ENCODE measurements at regions not wholly inside any gene's neighbourhood (a gene's known extent, or its start where the extent isn't known, plus 50 kb on each side); places are given as distances from the start of the nearest gene placed in this dataset.

DNA sequence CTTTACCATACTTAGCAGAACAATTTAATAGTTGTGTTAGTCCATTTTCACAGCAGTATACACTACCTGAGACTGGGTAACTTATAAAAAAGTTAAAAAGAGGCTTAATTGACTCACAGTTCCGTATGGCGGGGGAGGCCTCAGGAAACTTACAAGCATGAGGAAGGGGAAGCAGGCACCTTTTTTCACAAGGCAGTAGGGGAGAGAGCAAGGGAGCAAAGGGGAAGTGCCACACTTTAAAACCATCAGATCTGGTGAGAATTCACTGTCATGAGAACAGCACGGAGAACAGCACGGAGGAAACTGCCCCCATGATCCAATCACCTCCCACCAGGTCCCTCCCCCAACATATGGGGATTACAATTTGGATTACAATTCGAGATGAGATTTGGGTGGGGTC is 269.9 kb downstream of the MTRR start:
- Mint-ChIP-seq H3K27me3 (no peaks in the 10 kb centered on the region), H3K9me3 (no peaks in the 10 kb centered on the region), H3K4me3 (no peak overlapping the region), H3K36me3 (ENCODE audit: low read depth) (no peaks in the 10 kb centered on the region), H3K4me1 (no peaks in the 10 kb centered on the region), H3K27ac (no peak overlapping the region)
- no peak for ATAC-seq (replicated peaks)

- ATAC-seq (replicated peaks) = no peak
- Mint-ChIP-seq H3K4me3 (no peak overlapping the region), H3K9me3 (no peaks in the 10 kb centered on the region), H3K4me1 (no peaks in the 10 kb centered on the region), H3K36me3 (ENCODE audit: low read depth) (no peaks in the 10 kb centered on the region), H3K27ac (no peak overlapping the region), H3K27me3 (no peaks in the 10 kb centered on the region)
Observed at GRCh38 chr5:8150791-8151190, 281.8 kb downstream of the MTRR start.

GRCh38 chr5:8156706-8157105 is 287.8 kb downstream of the MTRR start:
- no peaks in the 10 kb centered on the region for H3K27me3 Mint-ChIP-seq
- no peak overlapping the region for H3K4me3 Mint-ChIP-seq
- H3K27ac Mint-ChIP-seq = no peak overlapping the region
- ATAC-seq (replicated peaks) = no peak
- no peaks in the 10 kb centered on the region for H3K9me3 Mint-ChIP-seq
- H3K36me3 Mint-ChIP-seq (ENCODE audit: low read depth) = no peaks in the 10 kb centered on the region
- no peaks in the 10 kb centered on the region for H3K4me1 Mint-ChIP-seq

- Mint-ChIP-seq H3K36me3 (ENCODE audit: low read depth) (no peaks in the 10 kb centered on the region), H3K4me3 (no peak overlapping the region), H3K4me1 (no peaks in the 10 kb centered on the region), H3K27ac (no peak overlapping the region), H3K27me3 (no peaks in the 10 kb centered on the region), H3K9me3 (no peaks in the 10 kb centered on the region)
- no peak for ATAC-seq (replicated peaks)
Observed at GRCh38 chr5:8157320-8157822, 288.4 kb downstream of the MTRR start.

DNA sequence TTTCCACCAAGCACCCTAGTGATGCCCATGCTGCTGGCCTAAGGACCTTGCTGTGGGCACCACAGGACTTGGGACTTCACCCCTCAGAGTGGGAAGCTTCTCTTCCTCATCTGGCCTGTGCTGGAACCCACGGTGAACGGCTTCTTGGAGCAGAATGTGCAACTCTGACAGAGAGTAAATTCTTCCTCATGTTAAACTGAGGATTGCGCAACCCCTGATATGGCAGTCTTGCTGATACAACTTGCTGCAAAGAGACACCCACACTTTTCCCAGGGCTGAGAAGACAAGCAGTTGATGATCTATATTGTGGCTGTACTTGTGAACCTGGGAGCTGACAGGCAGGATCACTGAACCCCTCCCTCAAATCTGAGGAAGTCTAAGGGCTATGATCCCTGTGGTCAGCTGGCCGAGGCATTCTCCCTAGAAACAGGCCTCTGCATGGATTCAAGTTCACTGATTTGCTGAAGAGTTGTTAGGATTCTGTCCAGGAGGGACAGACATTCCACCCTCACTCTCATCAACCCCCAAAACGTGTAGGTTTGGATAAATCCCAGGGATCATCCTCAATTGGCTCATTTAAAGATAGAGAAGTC is 307.2 kb downstream of the MTRR start:
- Mint-ChIP-seq H3K27ac (no peak overlapping the region), H3K4me3 (no peak overlapping the region), H3K9me3 (no peaks in the 10 kb centered on the region), H3K36me3 (ENCODE audit: low read depth) (no peaks in the 10 kb centered on the region), H3K27me3 (no peaks in the 10 kb centered on the region), H3K4me1 (no peaks in the 10 kb centered on the region)
- no peak for ATAC-seq (replicated peaks)

DNA sequence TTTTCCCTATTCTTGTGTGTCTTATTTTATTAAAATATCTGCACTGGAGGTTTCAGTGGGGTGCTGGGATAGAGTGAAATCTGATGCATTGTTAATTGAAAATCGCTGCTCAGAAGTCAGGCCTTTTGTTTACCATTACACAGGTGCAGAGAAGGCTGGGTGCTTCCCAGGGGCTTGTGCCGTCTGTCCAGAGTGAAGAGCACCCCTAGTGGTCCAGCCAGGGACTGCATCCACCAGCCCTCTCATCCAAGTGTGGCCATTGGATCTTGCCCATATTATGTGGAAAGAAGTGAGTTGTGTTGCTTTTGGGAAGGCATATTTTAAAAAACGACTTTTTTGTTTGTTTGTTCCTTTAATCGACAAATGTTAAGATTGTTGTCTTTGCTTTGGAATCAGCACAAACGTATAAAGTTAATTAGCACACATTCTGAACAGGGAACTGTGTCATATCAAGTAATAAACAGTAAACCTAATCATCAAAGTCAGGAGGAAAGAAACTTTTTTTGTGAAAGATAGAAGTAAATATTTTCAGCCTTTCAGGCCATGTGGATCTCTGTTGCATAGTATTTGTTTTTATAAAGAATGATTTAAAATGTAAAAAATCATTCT is 315.6 kb downstream of the MTRR start:
- Mint-ChIP-seq H3K27me3 (peaks cover 6% of the 10 kb centered on the region), H3K4me3 (no peak overlapping the region), H3K4me1 (no peaks in the 10 kb centered on the region), H3K9me3 (no peaks in the 10 kb centered on the region), H3K27ac (no peak overlapping the region), H3K36me3 (ENCODE audit: low read depth) (no peaks in the 10 kb centered on the region)
- no peak for ATAC-seq (replicated peaks)

DNA sequence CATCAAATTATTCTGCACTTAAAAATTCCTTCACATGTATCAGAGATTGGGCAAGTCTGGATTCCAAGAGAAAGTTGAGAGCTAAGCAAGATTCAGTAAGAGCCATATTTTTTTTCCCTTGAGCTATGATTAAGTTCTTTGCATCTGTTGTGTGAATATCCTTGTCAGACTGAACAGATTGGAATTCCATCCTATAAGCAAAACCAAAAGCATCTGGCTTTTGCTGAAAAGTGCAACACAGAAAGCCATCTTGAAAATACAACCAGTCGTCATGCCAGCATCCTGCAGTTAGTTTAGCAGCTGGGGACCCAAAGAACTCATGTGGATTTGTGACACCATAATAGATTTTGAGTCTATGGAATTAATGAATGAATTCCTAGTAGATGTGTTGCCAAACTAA is 316.9 kb downstream of the MTRR start:
- no peaks in the 10 kb centered on the region for H3K4me1 Mint-ChIP-seq
- H3K27ac Mint-ChIP-seq = no peak overlapping the region
- no peaks in the 10 kb centered on the region for H3K9me3 Mint-ChIP-seq
- peaks cover 6% of the 10 kb centered on the region for H3K27me3 Mint-ChIP-seq
- ATAC-seq (replicated peaks) = no peak
- H3K36me3 Mint-ChIP-seq (ENCODE audit: low read depth) = no peaks in the 10 kb centered on the region
- no peak overlapping the region for H3K4me3 Mint-ChIP-seq

GRCh38 chr5:8188874-8189565 is 320.1 kb downstream of the MTRR start:
- Mint-ChIP-seq H3K4me3 (no peak overlapping the region), H3K27ac (no peak overlapping the region), H3K9me3 (no peaks in the 10 kb centered on the region), H3K27me3 (peaks cover 6% of the 10 kb centered on the region), H3K4me1 (no peaks in the 10 kb centered on the region), H3K36me3 (ENCODE audit: low read depth) (no peaks in the 10 kb centered on the region)
- no peak for ATAC-seq (replicated peaks)

DNA sequence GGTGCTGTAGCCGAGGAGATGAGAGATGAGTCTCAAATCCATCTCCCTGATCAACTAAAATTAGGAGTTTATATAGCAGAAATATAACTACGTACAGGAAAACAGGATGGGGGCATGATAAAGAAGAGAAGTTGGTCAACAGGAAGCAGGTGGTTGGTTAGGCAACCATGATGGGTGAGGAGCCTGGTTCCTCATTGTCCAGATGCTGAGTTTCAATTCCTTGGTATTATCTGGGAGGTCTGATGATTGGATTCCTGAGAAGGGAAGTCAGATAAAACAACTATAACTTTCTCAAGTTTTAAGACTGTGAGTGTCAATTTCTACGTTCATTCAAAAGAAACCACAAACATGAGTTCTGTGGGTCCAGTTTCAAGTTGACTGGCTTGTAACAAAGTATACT is 323.9 kb downstream of the MTRR start:
- H3K4me1 Mint-ChIP-seq = no peaks in the 10 kb centered on the region
- no peaks in the 10 kb centered on the region for H3K9me3 Mint-ChIP-seq
- no peak for ATAC-seq (replicated peaks)
- no peaks in the 10 kb centered on the region for H3K27me3 Mint-ChIP-seq
- H3K27ac Mint-ChIP-seq = no peak overlapping the region
- H3K36me3 Mint-ChIP-seq (ENCODE audit: low read depth) = no peaks in the 10 kb centered on the region
- H3K4me3 Mint-ChIP-seq = no peak overlapping the region

DNA sequence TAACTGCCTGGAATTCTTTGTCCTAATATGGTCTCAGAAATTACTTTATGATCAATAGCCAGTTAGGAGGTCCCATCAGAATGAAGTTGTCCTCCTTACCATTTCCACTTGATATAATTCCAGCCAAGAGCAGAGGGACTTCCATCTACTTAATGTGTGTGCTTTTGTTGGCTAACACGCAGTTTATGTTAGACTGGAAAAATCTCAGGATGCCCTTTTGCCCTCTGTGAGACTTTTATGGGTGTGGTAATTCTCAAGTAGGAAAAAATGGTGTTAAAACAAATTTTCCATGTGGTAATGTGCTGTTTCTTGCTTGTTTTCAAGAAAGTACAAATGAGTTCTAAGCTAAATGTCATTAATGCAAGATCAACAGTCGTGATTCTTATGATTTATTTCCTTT is 327.1 kb downstream of the MTRR start:
- Mint-ChIP-seq H3K27ac (no peak overlapping the region), H3K4me3 (no peak overlapping the region), H3K9me3 (no peaks in the 10 kb centered on the region), H3K36me3 (ENCODE audit: low read depth) (no peaks in the 10 kb centered on the region), H3K4me1 (no peaks in the 10 kb centered on the region), H3K27me3 (no peaks in the 10 kb centered on the region)
- no peak for ATAC-seq (replicated peaks)

DNA sequence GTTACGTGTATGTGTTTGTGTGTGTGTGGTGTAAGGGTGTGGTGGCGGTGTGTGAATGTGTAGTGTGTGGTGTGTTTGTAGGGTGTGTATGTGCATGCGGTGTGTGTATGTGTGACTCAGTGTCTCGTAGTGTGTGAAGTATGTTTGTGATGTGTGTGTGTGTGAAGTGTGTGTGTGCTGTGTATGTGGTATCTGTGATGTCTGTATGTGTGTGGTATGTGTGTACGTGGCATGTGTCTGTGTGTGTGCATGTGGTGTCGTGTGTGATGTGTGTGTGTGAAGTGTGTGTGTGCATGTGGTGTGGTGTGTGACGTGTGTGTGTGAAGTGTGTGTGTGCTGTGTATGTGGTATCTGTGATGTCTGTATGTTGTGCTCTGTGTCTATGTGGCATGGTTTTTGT is 339.4 kb downstream of the MTRR start:
- H3K27me3 Mint-ChIP-seq = no peaks in the 10 kb centered on the region
- no peak overlapping the region for H3K27ac Mint-ChIP-seq
- no peak overlapping the region for H3K4me3 Mint-ChIP-seq
- H3K4me1 Mint-ChIP-seq = no peaks in the 10 kb centered on the region
- H3K9me3 Mint-ChIP-seq = peaks cover 5% of the 10 kb centered on the region
- no peaks in the 10 kb centered on the region for H3K36me3 Mint-ChIP-seq (ENCODE audit: low read depth)
- no peak for ATAC-seq (replicated peaks)

DNA sequence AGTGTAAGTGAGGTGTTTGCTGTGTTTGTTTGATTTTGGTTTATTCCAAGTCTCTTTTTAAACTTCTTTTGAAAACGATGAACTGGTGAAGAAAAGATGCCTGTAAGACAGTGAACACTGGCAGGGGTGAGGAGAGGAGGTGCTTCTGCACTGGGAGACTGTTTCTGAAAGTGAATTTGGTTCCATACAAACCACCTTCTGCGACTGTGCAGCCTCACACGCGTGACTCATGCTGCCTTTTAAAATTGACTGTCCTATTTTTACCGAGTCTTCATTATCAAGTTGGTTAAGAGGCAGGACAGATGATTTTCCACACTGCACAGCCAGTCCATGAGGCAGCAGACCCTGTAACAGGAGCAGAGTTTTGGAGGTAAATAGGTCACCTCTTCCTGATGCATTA is 340.6 kb downstream of the MTRR start:
- Mint-ChIP-seq H3K4me1 (no peaks in the 10 kb centered on the region), H3K27me3 (no peaks in the 10 kb centered on the region), H3K36me3 (ENCODE audit: low read depth) (no peaks in the 10 kb centered on the region), H3K27ac (no peak overlapping the region), H3K9me3 (no peaks in the 10 kb centered on the region), H3K4me3 (no peak overlapping the region)
- no peak for ATAC-seq (replicated peaks)

DNA sequence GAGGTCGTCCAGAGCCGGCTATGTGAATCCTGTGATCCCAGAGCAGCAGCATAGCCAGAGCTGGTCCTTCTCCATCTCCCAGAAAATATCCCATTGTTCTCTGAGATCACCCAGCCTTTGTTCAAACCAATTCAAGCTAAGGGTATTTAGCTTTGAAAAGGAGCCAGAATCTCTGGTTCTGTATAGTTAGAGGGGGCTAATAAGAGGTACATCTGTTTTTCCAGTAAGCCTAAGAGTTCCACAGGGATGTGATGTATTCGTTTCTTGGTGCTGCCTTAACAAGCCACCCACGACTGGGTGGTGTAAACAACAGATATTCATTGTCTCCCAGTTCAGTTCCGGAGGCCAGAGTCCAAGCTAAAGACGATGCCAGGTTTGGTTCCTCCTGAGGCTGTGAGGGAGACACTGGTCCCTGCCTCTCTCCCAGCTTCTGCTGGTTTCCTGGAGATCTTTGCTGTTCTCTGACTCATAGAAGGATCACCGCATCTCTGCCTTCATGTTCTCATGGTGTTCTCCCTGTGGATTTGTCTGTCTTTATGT is 344.8 kb downstream of the MTRR start:
- H3K4me3 Mint-ChIP-seq = no peak overlapping the region
- H3K27me3 Mint-ChIP-seq = no peaks in the 10 kb centered on the region
- ATAC-seq (replicated peaks) = no peak
- H3K27ac Mint-ChIP-seq = no peak overlapping the region
- peaks cover 3% of the 10 kb centered on the region for H3K9me3 Mint-ChIP-seq
- H3K4me1 Mint-ChIP-seq = no peaks in the 10 kb centered on the region
- no peaks in the 10 kb centered on the region for H3K36me3 Mint-ChIP-seq (ENCODE audit: low read depth)

- no peak for ATAC-seq (replicated peaks)
- H3K9me3 Mint-ChIP-seq = peaks cover 3% of the 10 kb centered on the region
- no peaks in the 10 kb centered on the region for H3K36me3 Mint-ChIP-seq (ENCODE audit: low read depth)
- H3K4me1 Mint-ChIP-seq = no peaks in the 10 kb centered on the region
- no peak overlapping the region for H3K4me3 Mint-ChIP-seq
- H3K27me3 Mint-ChIP-seq = no peaks in the 10 kb centered on the region
- H3K27ac Mint-ChIP-seq = no peak overlapping the region
Observed at GRCh38 chr5:8216921-8217320, 348.0 kb downstream of the MTRR start.

DNA sequence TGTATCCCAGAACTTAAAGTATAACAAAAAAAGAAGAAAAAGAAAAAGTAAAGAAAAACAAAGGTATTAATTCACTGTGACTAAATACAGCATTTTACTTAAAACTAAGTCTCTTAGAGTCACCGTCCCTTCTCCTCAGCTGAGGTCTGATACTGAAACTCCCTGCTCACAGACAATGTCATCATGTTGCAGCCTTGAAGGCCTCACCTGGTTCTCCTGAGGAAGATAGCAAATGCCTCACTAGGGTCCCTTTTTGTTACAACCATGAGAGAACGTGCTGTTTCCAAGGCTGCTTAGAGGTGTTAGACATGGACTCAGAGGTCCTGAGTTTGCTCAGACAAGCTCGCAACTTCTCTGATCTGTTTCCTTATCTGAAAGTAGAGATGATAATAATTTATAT is 357.2 kb downstream of the MTRR start:
- Mint-ChIP-seq H3K4me3 (no peak overlapping the region), H3K9me3 (peaks cover 12% of the 10 kb centered on the region), H3K36me3 (ENCODE audit: low read depth) (no peaks in the 10 kb centered on the region), H3K27ac (no peak overlapping the region), H3K4me1 (no peaks in the 10 kb centered on the region), H3K27me3 (no peaks in the 10 kb centered on the region)
- ATAC-seq (replicated peaks) = no peak
